HepG2 (cell line): ENCODE measurements at regions not wholly inside any gene's neighbourhood (a gene's known extent, or its start where the extent isn't known, plus 50 kb on each side); places are given as distances from the start of the nearest gene placed in this dataset.

Experiments
- ATAC-seq: fragments of 200-7000 bp; cut with Tn5 transposase; 3 replicates; pipeline ENCODE4 v1.9.1; 2020; ENCODE audit warnings: mild to moderate bottlenecking, moderate library complexity
- BruUV-seq: library from RNA; stranded (reverse); fragments of 400-500 nt; replicated peaks from 2 replicates; lab custom pipeline; 2021; lab: Mats Ljungman, UMichigan
- CTCF ChIA-PET: fragments of 300-600 bp; formaldehyde crosslinking; extraction: SDS; loops from one replicate; lab custom pipeline; 2021; ENCODE audit warnings: low total read pairs, inconsistent platforms, low intra/inter-chr PET ratio; lab: Yijun Ruan, JAX
- POLR2A ChIA-PET: fragments of 350-600 bp; sonication (Branson Sonifier 250); formaldehyde crosslinking; loops from one replicate; lab custom pipeline; 2020; ENCODE audit warnings: antibody characterized with exemption, inconsistent platforms; lab: Yijun Ruan, JAX
- DNase-seq: peaks from one replicate; pipeline ENCODE4 v3.0.0-alpha.2; 2015; ENCODE audit warnings: low spot score
- FAIRE-seq: peaks from 3 replicates; lab custom pipeline; 2011; peaks lifted over from hg19 to GRCh38; lab: Jason Lieb, UNC
- H2AFZ ChIP-seq: one replicate; pipeline ENCODE4 v1.6.1; 2011; ENCODE audit warnings: low read length, inconsistent platforms
- H3K27ac ChIP-seq: fragments of 300-600 bp; 3 replicates; pipeline ENCODE4 v1.8.0; 2011; ENCODE audit warnings: mixed run types, mild to moderate bottlenecking, mixed read lengths, low read length, inconsistent platforms; ENCODE audit not compliant: insufficient read depth; ENCODE audit errors: extremely low read length
- H3K27me3 ChIP-seq, 2 experiments: fragments of 200-600 bp in 1 of 2; 2 replicates in 1 of 2; 3 replicates in 1 of 2; pipeline versions ENCODE4 v1.6.0 to v1.8.0; 2011; ENCODE audit warnings: low read length in 2 of 2, mild to moderate bottlenecking in 2 of 2, moderate library complexity in 2 of 2, inconsistent platforms in 1 of 2; ENCODE audit not compliant: insufficient read depth in 2 of 2, control insufficient read depth in 1 of 2
- H3K36me3 ChIP-seq, 2 experiments: fragments of 200-600 bp in 1 of 2; replicated peaks in 1 of 2; 2 replicates in 1 of 2; 3 replicates in 1 of 2; pipeline versions ENCODE4 v1.5.1 to v1.8.0; 2011; ENCODE audit warnings: low read length in 2 of 2, inconsistent platforms in 1 of 2; ENCODE audit not compliant: insufficient read depth in 2 of 2, control insufficient read depth in 1 of 2
- H3K4me1 ChIP-seq: 2 replicates; pipeline ENCODE4 v1.5.1; 2012; ENCODE audit warnings: low read length, inconsistent platforms; ENCODE audit not compliant: insufficient read depth
- H3K4me2 ChIP-seq: 2 replicates; pipeline ENCODE4 v1.6.0; 2011; ENCODE audit warnings: low read depth, low read length, inconsistent platforms
- H3K4me3 ChIP-seq, 3 experiments: fragments of 200-600 bp in 1 of 3; sonication (generic), shearing (Covaris generic) in 1 of 3; replicated peaks in 1 of 3; 2 replicates each; pipeline ENCODE4 v1.5.1; 2011 to 2016; ENCODE audit warnings: low read length in 3 of 3, inconsistent platforms in 2 of 3, low read depth in 2 of 3, mild to moderate bottlenecking in 2 of 3, control low read depth in 1 of 3, mixed read lengths in 1 of 3; ENCODE audit not compliant: insufficient read depth in 1 of 3
- H3K79me2 ChIP-seq: one replicate; pipeline ENCODE4 v1.6.1; 2011; ENCODE audit warnings: low read length, inconsistent platforms; ENCODE audit not compliant: insufficient read depth
- H3K9ac ChIP-seq: 2 replicates; pipeline ENCODE4 v1.6.0; 2011; ENCODE audit warnings: mild to moderate bottlenecking, low read depth, low read length, inconsistent platforms; ENCODE audit not compliant: insufficient read depth
- H3K9me3 ChIP-seq: 2 replicates; pipeline ENCODE4 v1.5.1; 2012; ENCODE audit warnings: mild to moderate bottlenecking, low read length
- H4K20me1 ChIP-seq: 2 replicates; pipeline ENCODE4 v1.6.0; 2011; ENCODE audit warnings: inconsistent platforms, mild to moderate bottlenecking, low read length, moderate library complexity; ENCODE audit not compliant: insufficient read depth
- BHLHE40 ChIP-seq: IDR thresholded peaks from 2 replicates; pipeline ENCODE4 v1.6.1; 2011; ENCODE audit warnings: low read length, improper control_type of control experiment
- ETV5 ChIP-seq: IDR thresholded peaks from 2 replicates; pipeline ENCODE4 v1.6.1; 2018; ENCODE audit warnings: missing biosample characterization, missing genetic modification reagents, inconsistent platforms, borderline replicate concordance
- HMGA1 ChIP-seq: sonication (generic); formaldehyde crosslinking; conservative IDR thresholded peaks from 2 replicates; pipeline ENCODE4 v1.4.0; 2020; ENCODE audit warnings: missing genetic modification reagents
- IRX3 ChIP-seq: sonication (generic); formaldehyde crosslinking; IDR thresholded peaks from 2 replicates; pipeline ENCODE4 v1.8.1; 2023; ENCODE audit warnings: mild to moderate bottlenecking, low read depth, missing genetic modification reagents, borderline replicate concordance
- KDM1A ChIP-seq: IDR thresholded peaks from 2 replicates; pipeline ENCODE4 v1.6.1; 2016; ENCODE audit warnings: missing compliant biosample characterization
- MIER2 ChIP-seq: IDR thresholded peaks from 2 replicates; pipeline ENCODE4 v1.6.1; 2016; ENCODE audit warnings: missing biosample characterization, missing genetic modification reagents
- RCOR2 ChIP-seq: IDR thresholded peaks from 2 replicates; pipeline ENCODE4 v1.6.1; 2016; ENCODE audit warnings: missing biosample characterization, missing genetic modification reagents
- SSRP1 ChIP-seq: IDR thresholded peaks from 2 replicates; pipeline ENCODE4 v1.6.1; 2016; ENCODE audit warnings: control low read depth
- THRA ChIP-seq: sonication (generic); formaldehyde crosslinking; IDR thresholded peaks from 2 replicates; pipeline ENCODE4 v1.4.0; 2020; ENCODE audit warnings: missing genetic modification reagents, borderline replicate concordance
- TP53 ChIP-seq: sonication (generic); formaldehyde crosslinking; conservative IDR thresholded peaks from 2 replicates; pipeline ENCODE4 v1.4.0; 2020; ENCODE audit warnings: missing genetic modification reagents
- ZBTB7A ChIP-seq: sonication (generic); formaldehyde crosslinking; IDR thresholded peaks from 2 replicates; pipeline ENCODE4 v1.8.0; 2022; ENCODE audit warnings: mild to moderate bottlenecking, missing genetic modification reagents
- ZNF264 ChIP-seq: sonication (generic); formaldehyde crosslinking; IDR thresholded peaks from 2 replicates; pipeline ENCODE4 v1.4.0; 2020; ENCODE audit warnings: missing genetic modification reagents
- ZNF326 ChIP-seq: sonication (generic); formaldehyde crosslinking; IDR thresholded peaks from 2 replicates; pipeline ENCODE4 v1.4.0; 2020; ENCODE audit warnings: missing genetic modification reagents, borderline replicate concordance
- ZNF558 ChIP-seq: sonication (generic); formaldehyde crosslinking; IDR thresholded peaks from 2 replicates; pipeline ENCODE4 v1.9.0; 2022; ENCODE audit warnings: mild to moderate bottlenecking, missing genetic modification reagents, borderline replicate concordance
- ZNF704 ChIP-seq: sonication (generic); formaldehyde crosslinking; IDR thresholded peaks from 2 replicates; pipeline ENCODE4 v1.8.1; 2023; ENCODE audit warnings: mild to moderate bottlenecking, inconsistent platforms, moderate library complexity, missing genetic modification reagents, borderline replicate concordance
- ZNF713 ChIP-seq: sonication (generic); formaldehyde crosslinking; IDR thresholded peaks from 2 replicates; pipeline ENCODE4 v1.4.0; 2020; ENCODE audit warnings: mild to moderate bottlenecking, missing genetic modification reagents
- ZNF773 ChIP-seq: sonication (generic); formaldehyde crosslinking; IDR thresholded peaks from 2 replicates; pipeline ENCODE4 v1.4.0; 2020; ENCODE audit warnings: missing genetic modification reagents, borderline replicate concordance
- ZNF841 ChIP-seq: sonication (generic); formaldehyde crosslinking; IDR thresholded peaks from 2 replicates; pipeline ENCODE4 v1.8.1; 2023; ENCODE audit warnings: missing genetic modification reagents, borderline replicate concordance
- ZSCAN12 ChIP-seq: sonication (generic); formaldehyde crosslinking; IDR thresholded peaks from 2 replicates; pipeline ENCODE4 v1.9.0; 2021; ENCODE audit warnings: mild to moderate bottlenecking, missing genetic modification reagents
- WGBS: methylation state at CpG from one replicate; pipeline ENCODE4 v1.1.6; 2017; ENCODE audit warnings: low lambda C conversion rate; 5-methylcytosine and 5-hydroxymethylcytosine counted together
- in situ Hi-C: cut with HindIII; loops from 2 replicates; pipeline ENCODE4 v1.10.0; 2017; ENCODE audit warnings: low pct_unique_long_range_greater_than_20kb; ENCODE audit not compliant: extremely low pct_ligation_motif_present
- intact Hi-C: fragments of 100-400 bp; cut with micrococcal nuclease; formaldehyde crosslinking; loops from one replicate; pipeline ENCODE4 v1.10.0; 2022; ENCODE audit not compliant: unreplicated experiment

GRCh38 chr1:213464786-213465460 lies 413.9 kb downstream of the RPS6KC1 start:
- FAIRE-seq (no peak), DNase-seq (no peak), ATAC-seq (no peak)
- Histone ChIP-seq H2AFZ (no peak overlapping the region), H4K20me1 (no peaks in the 10 kb centered on the region), H3K9me3 (no peaks in the 10 kb centered on the region), H3K36me3 (no peaks in the 10 kb centered on the region), H3K4me2 (no peak overlapping the region), H3K27me3 (no peaks in the 10 kb centered on the region; a peak in 2 of 5 replicates), H3K4me3 (no peak overlapping the region), H3K79me2 (no peaks in the 10 kb centered on the region), H3K27ac (no peak overlapping the region)
- POLR2A ChIA-PET = no interaction called here
- intact Hi-C loops (no loop called here), in situ Hi-C loops (no loop called here)
- TF ChIP-seq ETV5 (CRISPR knock-in tag) (no peak), HMGA1 (CRISPR knock-in tag) (no peak), MIER2 (no peak), IRX3 (CRISPR knock-in tag) (no peak), ZNF264 (CRISPR knock-in tag) (no peak), ZNF326 (CRISPR knock-in tag) (no peak)
- TF ChIP-seq, all 625 proteins: peak for 0
- BruUV-seq = no TSS peak
- CTCF ChIA-PET = no interaction called here
- Histone ChIP-seq H3K9ac (no peak overlapping the region), H3K4me1 (no peaks in the 10 kb centered on the region)
- 48% methylated on average over 2 of the region's 2 CpGs for WGBS

DNA sequence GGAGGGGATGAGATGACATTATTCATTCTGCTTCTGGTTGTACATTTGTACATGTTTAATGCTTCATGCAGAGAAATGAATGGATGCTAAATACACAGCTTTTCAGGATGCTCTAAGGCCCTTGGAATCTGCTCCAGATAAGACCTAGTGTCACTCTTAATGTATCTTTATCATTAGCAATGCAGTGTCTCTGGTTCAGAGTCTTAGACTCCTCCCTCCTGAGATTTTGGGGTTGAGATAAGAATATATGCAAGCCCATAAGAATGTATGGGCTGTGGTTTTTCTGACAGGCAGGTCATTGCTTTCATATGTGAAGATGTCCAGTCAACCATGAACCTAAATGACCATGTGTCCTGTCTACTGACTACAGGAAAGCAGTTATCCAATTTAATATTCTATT lies 415.5 kb downstream of the RPS6KC1 start:
- BruUV-seq = no TSS peak
- TF ChIP-seq BHLHE40 (no peak), ZNF558 (no peak), KDM1A (CRISPR knock-in tag) (no peak), RCOR2 (no peak), THRA (no peak), ZNF841 (CRISPR knock-in tag) (no peak), SSRP1 (CRISPR knock-in tag) (no peak), ZSCAN12 (CRISPR knock-in tag) (no peak), ZNF704 (no peak), TP53 (CRISPR knock-in tag) (no peak), ZBTB7A (CRISPR knock-in tag) (no peak), ZNF773 (CRISPR knock-in tag) (no peak), ZNF713 (CRISPR knock-in tag) (no peak)

More for the DNA sequence above, 415.5 kb downstream of the RPS6KC1 start:
- POLR2A ChIA-PET = no interaction called here
- no peak overlapping the region for H3K4me2 ChIP-seq
- H3K9ac ChIP-seq = no peak overlapping the region
- no peak overlapping the region for H3K27ac ChIP-seq
- no peaks in the 10 kb centered on the region; a peak in 2 of 5 replicates for H3K27me3 ChIP-seq
- H3K4me3 ChIP-seq = no peak overlapping the region
- H3K36me3 ChIP-seq = no peaks in the 10 kb centered on the region
- intact Hi-C loops = no loop called here
- in situ Hi-C loops = no loop called here
- H2AFZ ChIP-seq = no peak overlapping the region
- H4K20me1 ChIP-seq = no peaks in the 10 kb centered on the region
- no peaks in the 10 kb centered on the region for H3K9me3 ChIP-seq
- no peaks in the 10 kb centered on the region for H3K4me1 ChIP-seq
- FAIRE-seq (no peak), DNase-seq (no peak), ATAC-seq (no peak)
- CTCF ChIA-PET = no interaction called here
- no peaks in the 10 kb centered on the region for H3K79me2 ChIP-seq
